ENCODE measurements at regions not wholly inside any gene's neighbourhood (a gene's known extent, or its start where the extent isn't known, plus 50 kb on each side); places are given as distances from the start of the nearest gene placed in this dataset.

GRCh38 chr9:23243523-23243922 lies 582.5 kb downstream of the ELAVL2 start:
- TF ChIP-seq EP300 (conservative IDR thresholded peaks at IDR 0.05; ENCODE audit: poor library complexity, severe bottlenecking) (no peak), TAF1 (IDR thresholded peaks at IDR 0.05; ENCODE audit: low read depth) (no peak), MXI1 (conservative IDR thresholded peaks at IDR 0.05; ENCODE audit: poor library complexity, severe bottlenecking) (no peak), RAD21 (conservative IDR thresholded peaks at IDR 0.05) (no peak)
- Histone ChIP-seq H3K9ac (ENCODE audit: low read length) (no peak overlapping the region), H3K4me3 (ENCODE audit: low read length) (no peak overlapping the region), H3K27ac (ENCODE audit: low read length) (no peak overlapping the region), H3K36me3 (ENCODE audit: insufficient read depth, low read length) (no peaks in the 10 kb centered on the region), H3K9me3 (ENCODE audit: low read length) (no peaks in the 10 kb centered on the region), H3K9me2 (ENCODE audit: insufficient read depth, low read length) (no peaks in the 10 kb centered on the region), H3F3A (ENCODE audit: insufficient read depth, low read length, poor library complexity, severe bottlenecking) (no peaks in the 10 kb centered on the region), H4K20me1 (ENCODE audit: insufficient read depth) (no peaks in the 10 kb centered on the region), H3K79me2 (replicated peaks; ENCODE audit: insufficient read depth, low read length) (no peaks in the 10 kb centered on the region), H2AFZ (ENCODE audit: low read depth, low read length) (no peak overlapping the region), H3K4me2 (ENCODE audit: low read length) (no peak overlapping the region), H3K27me3 (ENCODE audit: insufficient read depth, low read depth, low read length) (no peaks in the 10 kb centered on the region)

GRCh38 chr9:23245067-23245466 lies 581.0 kb downstream of the ELAVL2 start:
- H3K9me3 ChIP-seq (ENCODE audit: low read length): no peaks in the 10 kb centered on the region
- no peaks in the 10 kb centered on the region for H3K9me2 ChIP-seq (ENCODE audit: insufficient read depth, low read length)
- H3K4me2 ChIP-seq (ENCODE audit: low read length): no peak overlapping the region
- no peak overlapping the region for H3K27ac ChIP-seq (ENCODE audit: low read length)
- H3F3A ChIP-seq (ENCODE audit: insufficient read depth, low read length, poor library complexity, severe bottlenecking): no peaks in the 10 kb centered on the region
- H3K36me3 ChIP-seq (ENCODE audit: insufficient read depth, low read length): no peaks in the 10 kb centered on the region
- no peak overlapping the region for H3K9ac ChIP-seq (ENCODE audit: low read length)
- no peak overlapping the region for H3K4me3 ChIP-seq (ENCODE audit: low read length)
- no peaks in the 10 kb centered on the region for H4K20me1 ChIP-seq (ENCODE audit: insufficient read depth)
- no peak overlapping the region for H2AFZ ChIP-seq (ENCODE audit: low read depth, low read length)
- TF ChIP-seq CTCF (IDR thresholded peaks at IDR 0.05; ENCODE audit: poor library complexity, severe bottlenecking) (no peak), EZH2 (IDR thresholded peaks at IDR 0.05; ENCODE audit: borderline replicate concordance, insufficient read depth, low read length, poor library complexity, severe bottlenecking) (no peak), RAD21 (conservative IDR thresholded peaks at IDR 0.05) (no peak), SMC3 (conservative IDR thresholded peaks at IDR 0.05; ENCODE audit: poor library complexity) (no peak), REST (IDR thresholded peaks at IDR 0.05; ENCODE audit: borderline replicate concordance) (no peak), EP300 (conservative IDR thresholded peaks at IDR 0.05; ENCODE audit: poor library complexity, severe bottlenecking) (no peak), MXI1 (conservative IDR thresholded peaks at IDR 0.05; ENCODE audit: poor library complexity, severe bottlenecking) (no peak), TAF1 (IDR thresholded peaks at IDR 0.05; ENCODE audit: low read depth) (no peak), POLR2AphosphoS5 (IDR thresholded peaks at IDR 0.05) (no peak)
- no peaks in the 10 kb centered on the region for H3K79me2 ChIP-seq (replicated peaks; ENCODE audit: insufficient read depth, low read length)
- H3K27me3 ChIP-seq (ENCODE audit: insufficient read depth, low read depth, low read length): no peaks in the 10 kb centered on the region
